22Rv1 (cell line): ENCODE measurements at regions not wholly inside any gene's neighbourhood (a gene's known extent, or its start where the extent isn't known, plus 50 kb on each side); places are given as distances from the start of the nearest gene placed in this dataset.

Experiments used
- CTCF ChIP-seq: fragments of 450-650 bp; IDR thresholded peaks from 2 replicates; pipeline ENCODE4 v1.5.1; 2017; ENCODE audit warnings: mild to moderate bottlenecking
- ZFX ChIP-seq: fragments of 450-650 bp; IDR thresholded peaks from 2 replicates; pipeline ENCODE4 v1.6.1; 2017; ENCODE audit warnings: antibody characterized with exemption, borderline replicate concordance

- TF ChIP-seq CTCF (no peak), ZFX (no peak)
These were observed 283.9 kb downstream of the PBX3 start for GRCh38 chr9:126031116-126031515.
